H4 (cell line): ENCODE measurements at regions not wholly inside any gene's neighbourhood (a gene's known extent, or its start where the extent isn't known, plus 50 kb on each side); places are given as distances from the start of the nearest gene placed in this dataset.
"Not testable (repeated sequence)": the region's sequence is repeated elsewhere in the genome, so short reads cannot be mapped to it uniquely, and the experiment has no call there.

Experiments used
- DNase-seq: peaks from one replicate; pipeline ENCODE4 v3.0.0-alpha.2; 2015; ENCODE audit warnings: low spot score

DNA sequence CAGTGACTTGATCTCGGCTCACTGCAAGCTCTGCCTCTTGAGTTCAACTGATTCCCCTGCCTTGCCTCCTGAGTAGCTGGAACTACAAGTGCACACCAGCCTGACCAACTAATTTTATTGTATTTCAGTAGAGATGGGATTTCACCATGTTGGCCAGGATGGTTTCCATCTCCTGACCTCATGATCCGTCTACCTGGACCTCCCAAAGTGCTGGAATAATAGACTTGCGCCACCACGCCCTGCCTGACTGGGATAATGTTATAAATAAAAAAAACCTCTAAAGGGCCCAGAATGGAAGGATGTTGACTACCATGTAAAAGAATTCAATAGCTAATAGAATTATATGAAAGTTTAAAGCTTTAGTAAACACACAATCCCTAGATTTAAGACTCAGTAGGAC, 91.9 kb downstream of the TSPY10 start:
- no peak for DNase-seq

DNA sequence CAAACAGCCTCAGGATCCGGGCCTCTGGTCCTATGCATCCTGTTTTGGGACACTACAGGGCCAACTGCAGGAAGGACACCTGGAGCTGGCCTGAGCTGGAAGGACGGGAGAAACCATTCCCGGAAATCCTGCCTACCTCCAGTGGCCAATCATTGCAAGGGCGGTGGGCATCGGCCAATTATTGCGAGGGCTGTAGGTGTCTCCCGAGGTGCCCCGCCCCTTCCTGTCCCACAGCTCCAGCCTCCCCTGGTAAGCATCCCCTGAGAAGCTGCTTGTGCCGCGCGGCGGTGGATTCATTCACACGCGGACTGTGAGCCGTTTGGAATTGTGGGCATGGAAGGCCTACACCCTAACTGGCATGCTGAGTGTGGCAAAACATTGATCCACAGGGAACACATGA, 95.5 kb downstream of the TSPY10 start:
- DNase-seq, result peak; percentile 36

DNA sequence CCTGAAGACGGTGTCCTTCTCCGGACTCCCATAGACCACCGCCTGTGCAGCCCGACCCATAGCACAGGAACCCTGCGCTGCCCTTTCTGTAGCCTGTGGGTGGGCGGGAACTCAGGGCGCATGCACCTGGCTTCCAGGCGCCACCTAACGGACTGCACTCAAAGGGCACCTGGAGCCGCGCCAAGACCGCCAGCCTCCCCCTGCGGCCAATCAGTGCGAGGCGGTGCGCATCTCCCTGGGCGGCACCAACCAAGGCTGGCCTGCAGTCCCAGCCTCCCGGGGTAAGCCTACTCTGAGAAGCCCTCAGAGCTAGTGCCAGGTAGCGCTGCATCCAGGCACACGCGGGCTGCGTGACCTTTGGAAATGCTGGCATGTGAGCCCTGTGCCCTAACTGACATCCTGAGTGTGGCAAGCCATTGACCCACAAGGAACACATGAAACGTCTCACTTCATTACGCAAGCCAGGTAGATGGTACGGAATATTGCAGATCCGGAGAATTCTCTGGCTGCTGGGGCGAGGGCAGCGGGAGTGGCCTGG, 113.0 kb downstream of the TSPY10 start:
- DNase-seq, result not testable (repeated sequence)

DNA sequence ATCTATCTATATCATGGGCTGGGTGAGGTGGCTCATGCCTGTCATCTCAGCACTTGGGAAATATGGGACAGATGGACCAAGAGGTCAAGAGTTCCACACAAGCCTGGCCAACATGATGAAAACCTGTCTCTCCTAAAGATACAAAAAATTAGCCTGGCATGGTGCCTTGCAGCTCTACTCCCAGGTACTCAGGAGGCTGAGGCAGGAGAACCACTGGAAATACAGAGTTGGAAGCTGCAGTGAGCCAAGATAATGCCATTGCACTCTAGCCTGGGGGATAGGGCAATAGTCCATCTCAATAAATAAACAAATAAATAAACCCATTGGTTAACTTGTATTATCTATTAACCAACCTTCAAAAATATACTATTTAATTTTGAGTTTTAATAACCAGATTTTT, 138.5 kb downstream of the TSPY10 start:
- not testable (repeated sequence) for DNase-seq

DNA sequence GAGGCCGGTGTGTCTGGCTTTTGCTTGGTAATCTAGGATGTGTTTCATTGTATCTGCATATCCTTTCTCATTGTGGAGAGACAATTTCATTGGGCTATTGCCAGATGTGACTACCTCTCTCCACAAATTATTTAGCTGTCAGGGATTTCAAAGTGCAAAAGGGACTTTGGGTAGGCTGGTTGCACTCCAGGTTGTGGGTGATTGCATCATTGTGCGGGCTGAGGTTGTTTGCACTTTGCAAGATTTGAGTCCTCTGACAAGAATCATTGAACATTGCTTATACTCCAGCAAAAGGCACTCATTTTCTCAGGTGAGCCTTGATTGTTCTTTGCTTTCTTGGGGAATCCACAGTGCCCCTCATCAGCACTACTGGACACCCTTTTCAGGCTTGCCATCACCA, 164.8 kb downstream of the TSPY10 start:
- not testable (repeated sequence) for DNase-seq

DNA sequence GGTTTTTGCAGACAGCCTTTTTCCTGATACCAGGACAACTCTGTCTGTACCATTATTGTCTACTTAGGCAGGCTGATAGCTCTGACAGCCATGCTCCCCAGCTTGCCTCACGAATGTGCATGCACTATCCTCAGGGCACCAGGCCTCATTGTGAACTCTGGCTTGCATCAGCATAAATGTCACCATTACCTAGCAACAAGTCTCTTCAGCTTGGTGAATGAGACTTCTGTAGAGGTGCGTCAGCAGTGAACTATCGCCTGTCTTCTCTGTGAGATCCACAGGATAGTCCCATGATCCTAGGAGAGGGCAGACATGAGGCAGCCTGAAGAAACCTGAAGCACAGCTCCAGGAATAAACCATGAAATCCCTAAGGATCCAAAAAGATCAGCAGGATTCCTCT, 189.3 kb downstream of the TSPY10 start:
- DNase-seq, result not testable (repeated sequence)

DNA sequence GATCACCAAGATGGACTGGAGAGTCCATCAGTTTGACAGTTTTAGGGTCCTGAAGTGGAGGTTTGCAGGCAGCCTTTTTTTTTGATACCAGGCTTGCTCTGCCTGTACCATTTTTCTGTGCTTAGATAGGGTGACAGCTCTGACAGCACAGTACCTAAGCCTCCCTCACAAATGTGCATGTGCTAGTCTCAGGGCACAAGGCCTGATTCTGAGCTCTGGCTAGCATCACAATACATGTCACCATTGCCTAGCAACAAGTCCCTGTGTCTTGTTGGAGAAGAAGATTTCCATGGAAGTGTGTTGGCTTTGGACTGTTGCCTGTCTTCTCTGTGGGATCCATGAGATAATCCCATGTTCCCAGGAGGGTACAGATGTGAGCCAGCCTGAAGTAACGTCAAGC, 191.1 kb downstream of the TSPY10 start:
- DNase-seq, result not testable (repeated sequence)

DNA sequence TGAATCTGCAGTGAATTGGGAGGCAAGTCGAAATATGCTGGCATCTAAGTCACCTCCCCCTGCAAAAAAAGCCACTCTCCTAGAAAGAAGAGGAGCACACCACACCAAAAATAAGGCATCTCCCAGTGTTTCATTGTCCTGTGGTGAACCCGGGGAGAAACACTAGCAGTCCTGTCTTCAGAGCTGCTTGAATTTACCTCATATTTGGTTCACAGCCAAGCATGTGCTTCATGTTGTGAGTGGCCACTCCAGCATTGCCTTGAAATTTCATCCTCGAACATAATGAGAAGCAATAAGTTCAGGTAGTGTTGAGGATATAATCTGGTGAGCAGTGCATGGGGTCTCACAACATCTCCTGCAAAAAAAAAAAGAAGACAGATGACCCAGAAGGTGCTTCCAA, 191.9 kb downstream of the TSPY10 start:
- DNase-seq, result not testable (repeated sequence)

DNA sequence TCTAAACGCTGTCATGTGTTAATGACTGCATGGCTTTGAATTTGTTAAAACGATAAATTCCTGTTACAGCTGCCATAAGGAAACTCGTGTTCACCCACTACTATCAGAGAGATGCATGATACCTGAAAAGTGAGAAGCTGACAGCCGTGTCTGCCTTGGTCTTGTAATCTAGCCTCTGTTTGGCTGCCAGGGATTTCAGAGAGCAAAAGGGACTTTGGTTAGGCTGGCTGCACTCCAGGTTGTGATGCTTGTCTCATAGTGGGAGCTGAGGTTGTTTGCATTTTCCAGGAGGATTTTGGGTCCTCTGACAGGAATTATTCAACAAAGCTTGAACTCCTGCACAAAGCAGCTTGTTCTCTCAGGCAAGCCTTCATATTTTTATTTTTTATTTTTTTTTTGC, 209.9 kb downstream of the TSPY10 start:
- DNase-seq, result not testable (repeated sequence)

DNA sequence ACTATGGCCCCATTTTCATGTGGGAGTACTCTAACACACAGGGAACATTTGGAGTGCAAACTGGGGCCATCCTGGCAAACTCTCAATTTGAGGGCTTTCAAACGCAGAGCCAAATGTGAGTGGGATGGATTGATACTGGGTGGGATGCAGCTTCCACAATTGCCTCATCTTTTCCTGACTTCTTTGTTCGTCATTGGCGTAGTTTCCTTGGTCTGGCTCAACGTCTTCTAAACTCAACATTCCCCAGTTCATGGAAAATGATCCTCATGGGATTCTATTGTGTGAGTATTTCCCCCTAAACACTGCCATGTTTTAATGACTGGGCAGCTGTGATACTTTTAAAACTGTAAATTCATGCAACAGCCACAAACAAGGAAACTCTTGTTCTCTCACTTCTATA, 228.3 kb downstream of the TSPY10 start:
- DNase-seq, result not testable (repeated sequence)

DNA sequence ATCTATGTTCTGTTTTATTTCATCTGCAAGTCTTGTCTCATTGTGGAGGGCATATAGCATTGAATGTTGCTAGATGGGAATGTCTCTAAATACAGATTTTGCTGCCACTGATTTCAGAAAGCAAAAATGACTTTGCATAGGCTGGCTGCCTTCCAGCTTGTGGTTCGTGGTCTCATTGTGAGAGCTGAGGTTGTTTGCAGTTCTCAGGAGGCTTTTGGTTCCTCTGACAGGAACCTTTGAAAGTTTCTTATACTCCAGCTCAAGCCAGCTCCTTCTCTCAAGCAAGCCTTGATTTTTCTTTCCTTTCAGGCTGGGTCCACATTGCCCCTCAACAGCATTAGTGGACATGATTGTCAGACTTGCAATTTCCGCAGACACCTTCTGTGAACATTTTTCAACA, 229.8 kb downstream of the TSPY10 start:
- DNase-seq, result not testable (repeated sequence)

DNA sequence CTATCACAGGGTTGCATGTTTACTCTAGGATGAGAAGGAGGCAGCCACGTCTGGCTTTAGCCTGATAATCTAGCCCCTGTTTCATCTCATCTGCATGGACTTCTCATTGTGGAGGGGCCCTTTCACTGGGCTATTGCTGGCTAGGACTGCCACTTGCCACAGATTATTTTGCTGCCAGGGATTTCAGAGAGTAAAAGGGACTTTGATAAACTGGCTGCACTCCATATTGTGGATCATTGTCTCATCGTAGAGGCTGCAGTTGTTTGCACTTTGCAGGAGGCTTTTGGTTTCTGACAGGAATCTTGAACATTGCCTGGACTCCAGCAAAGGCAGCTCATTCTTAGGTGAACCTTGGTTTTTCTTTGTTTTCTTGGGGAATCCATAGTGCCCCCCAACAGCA, 234.8 kb downstream of the TSPY10 start:
- DNase-seq, result not testable (repeated sequence)

DNA sequence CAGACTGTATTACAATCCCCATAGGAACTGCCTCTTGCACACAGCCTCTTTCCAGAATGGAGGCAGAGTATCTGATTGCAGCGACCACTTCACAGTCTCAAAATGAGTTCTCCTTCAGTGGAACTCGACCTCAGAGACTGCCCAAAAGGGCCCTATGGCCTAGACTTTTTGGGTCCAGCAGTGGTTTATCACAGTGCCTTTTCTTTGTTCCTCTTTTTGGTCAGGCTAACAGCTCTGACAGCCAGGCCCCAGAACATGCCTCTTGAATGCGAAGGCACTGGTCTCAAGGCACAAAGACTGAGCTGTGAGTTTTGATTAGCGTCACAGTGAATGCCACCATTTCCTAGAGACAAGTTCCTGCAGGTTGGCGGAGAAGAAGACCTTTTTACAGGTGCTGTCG, 241.6 kb downstream of the TSPY10 start:
- not testable (repeated sequence) for DNase-seq

DNA sequence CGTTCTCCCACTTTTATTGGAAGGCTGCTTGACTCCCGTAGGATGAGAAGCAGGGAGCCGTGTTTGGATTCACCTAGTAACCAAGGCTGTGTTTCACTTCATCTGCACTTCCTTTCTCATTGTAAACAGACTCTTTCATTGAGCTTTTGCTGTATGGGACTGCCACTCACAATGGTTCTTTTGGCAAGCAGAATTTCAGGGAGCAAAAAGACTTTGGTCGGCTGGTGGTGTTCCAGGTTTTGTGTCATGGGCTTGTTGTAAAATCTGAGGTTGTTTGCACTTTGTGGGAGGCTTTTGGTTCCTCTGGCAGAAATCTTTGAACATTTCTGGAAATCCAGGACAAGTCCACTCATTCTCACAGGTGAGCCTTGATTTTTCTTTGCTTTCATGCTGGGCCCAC, 243.4 kb downstream of the TSPY10 start:
- DNase-seq, result not testable (repeated sequence)

DNA sequence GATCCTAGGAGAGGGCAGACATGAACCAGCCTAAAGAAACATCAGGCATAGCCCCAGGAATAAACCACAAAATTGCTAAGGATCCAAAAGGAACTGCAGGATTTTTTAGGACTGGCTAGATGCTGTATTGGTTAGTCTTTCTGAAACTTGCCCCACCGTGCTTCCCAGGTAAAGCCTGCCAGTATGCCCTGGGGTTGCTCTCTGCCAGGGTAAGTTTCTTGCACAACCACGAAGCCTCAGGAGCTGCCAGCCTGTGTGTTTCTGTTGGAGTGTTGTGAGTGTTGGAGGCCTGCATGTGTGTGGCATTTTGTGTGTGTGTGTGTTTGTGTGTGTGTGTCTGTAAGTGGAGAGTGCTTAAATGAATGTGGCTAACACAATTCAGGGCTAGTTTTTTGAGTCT, 244.4 kb downstream of the TSPY10 start:
- not testable (repeated sequence) for DNase-seq

DNA sequence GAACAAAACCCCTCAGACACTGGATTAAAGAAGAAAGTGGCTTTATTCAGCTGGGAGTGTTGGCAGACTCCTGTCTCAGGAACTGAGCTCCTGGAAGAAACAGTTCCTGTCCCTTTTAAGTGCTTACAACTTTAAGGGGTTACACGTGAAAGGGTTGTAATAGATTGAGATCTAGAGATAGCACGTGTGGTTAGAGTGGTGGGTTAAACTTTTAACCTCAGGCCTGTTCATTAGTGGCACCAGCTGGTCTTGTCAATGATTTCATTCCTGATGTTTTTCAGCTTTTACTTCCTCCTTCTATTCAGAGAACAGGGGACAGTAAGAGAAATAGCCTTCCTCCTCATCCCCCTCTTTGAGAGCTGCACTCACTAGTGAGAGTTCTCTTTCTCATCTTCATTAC, 247.1 kb downstream of the TSPY10 start:
- DNase-seq, result not testable (repeated sequence)

DNA sequence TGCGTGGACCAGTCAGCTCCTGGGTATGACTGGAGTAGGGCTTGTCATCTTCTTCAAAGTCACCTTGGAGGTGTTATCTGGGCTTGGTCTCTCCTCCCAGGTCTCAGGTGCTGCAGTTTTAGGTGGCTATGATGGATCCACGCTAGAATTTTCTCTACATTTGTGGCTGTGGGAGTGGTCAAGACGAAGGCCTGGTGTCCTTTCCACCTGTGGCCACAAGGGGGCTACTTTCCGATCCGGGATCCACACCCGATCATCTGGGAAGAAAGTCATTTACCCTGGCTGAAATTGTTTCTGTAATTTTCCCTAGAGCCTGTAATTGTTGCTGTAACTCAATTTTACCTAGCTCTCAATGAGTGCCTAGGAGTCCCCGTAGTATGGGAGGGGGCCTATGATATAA, 248.0 kb downstream of the TSPY10 start:
- DNase-seq, result not testable (repeated sequence)

DNA sequence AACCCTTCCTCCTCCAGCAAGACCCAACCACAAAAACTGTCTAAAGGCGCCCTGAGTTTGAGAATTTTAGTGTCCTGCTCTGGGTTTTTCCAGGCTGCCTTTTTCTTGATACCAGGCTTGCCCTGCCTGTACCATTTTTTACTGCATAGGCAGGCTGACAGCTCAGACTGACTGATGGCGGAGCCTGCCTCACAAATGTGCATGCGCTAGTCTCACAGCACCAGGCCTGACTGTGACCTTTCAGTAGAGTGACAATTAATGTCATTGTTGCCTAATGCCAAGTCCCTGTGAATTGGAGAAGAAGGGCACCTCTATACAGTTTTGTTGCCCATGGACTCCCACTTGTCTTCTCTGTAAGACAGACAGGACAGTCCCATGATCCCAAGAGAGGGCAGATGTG, 253.9 kb downstream of the TSPY10 start:
- DNase-seq, result not testable (repeated sequence)

DNA sequence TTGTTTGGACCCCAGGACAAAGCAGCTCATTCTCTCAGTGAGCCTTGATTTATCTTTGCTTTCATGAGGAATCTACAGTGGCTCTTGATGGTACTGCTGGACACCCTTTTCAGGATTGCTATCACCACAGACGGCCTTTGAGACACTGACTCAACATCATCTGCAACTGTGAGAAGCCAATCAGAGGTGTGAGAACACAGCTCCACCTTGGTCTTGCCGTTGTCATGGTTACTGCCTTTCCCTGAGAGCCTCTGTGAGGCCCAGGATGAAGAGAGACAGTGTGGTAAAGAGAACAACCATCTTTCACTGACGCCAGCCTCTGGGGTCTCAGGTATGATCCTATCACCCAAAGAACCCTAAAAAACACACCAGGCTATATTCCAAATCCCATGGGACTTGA, 270.2 kb downstream of the TSPY10 start:
- not testable (repeated sequence) for DNase-seq

DNA sequence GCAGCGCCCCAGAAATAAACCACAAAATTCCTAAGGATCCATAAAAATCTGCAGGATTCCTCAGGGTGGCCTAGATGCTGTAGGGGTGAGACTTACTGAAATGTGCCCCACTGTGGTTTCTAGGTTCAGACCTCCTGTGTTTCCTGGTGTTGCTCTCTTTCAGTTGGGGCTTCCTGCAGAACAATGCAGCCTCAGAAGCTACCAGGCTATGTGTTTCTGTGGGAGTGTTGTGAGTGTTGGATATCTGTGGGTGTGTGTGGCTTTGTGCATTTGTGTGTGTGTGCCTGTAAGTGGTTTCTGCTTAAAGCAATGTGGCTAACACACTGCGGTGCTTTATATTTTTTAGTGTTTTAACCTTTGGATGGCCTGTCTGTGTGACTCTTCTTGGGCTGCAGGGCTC, 277.6 kb downstream of the TSPY10 start:
- no peak for DNase-seq
